Activated CD4-positive, alpha-beta T cell treated with anti-CD3 and anti-CD28 coated beads for 4 hours (primary cell): ENCODE measurements at regions not wholly inside any gene's neighbourhood (a gene's known extent, or its start where the extent isn't known, plus 50 kb on each side); places are given as distances from the start of the nearest gene placed in this dataset.

Experiments
- DNase-seq, 2 donors: peaks; one replicate each; pipeline ENCODE4 v3.0.0-alpha.2; 2020

- no peak for DNase-seq
Measured at GRCh38 chr2:174667250-174667860, 69.8 kb upstream of the WIPF1 start.

DNA sequence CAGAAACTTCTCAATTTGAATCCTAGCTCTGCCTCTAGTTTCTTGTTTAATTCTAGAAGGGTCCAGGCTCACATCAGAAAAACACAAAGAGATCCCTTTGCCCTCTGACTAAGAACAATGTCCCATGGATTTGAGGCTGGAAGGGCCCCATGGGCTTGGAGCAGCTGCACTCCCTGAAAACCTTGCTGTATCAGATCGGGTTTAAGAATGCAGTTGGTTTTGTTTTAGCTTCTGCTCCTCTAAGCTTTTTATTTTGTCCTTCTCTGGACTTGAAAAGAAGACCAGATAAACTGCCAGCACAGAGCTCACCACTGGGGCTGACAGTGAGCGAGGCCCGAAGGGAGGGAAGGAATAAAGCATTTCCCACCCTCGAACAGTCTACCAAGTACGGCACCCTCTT lies 69.2 kb upstream of the WIPF1 start:
- no peak for DNase-seq

DNA sequence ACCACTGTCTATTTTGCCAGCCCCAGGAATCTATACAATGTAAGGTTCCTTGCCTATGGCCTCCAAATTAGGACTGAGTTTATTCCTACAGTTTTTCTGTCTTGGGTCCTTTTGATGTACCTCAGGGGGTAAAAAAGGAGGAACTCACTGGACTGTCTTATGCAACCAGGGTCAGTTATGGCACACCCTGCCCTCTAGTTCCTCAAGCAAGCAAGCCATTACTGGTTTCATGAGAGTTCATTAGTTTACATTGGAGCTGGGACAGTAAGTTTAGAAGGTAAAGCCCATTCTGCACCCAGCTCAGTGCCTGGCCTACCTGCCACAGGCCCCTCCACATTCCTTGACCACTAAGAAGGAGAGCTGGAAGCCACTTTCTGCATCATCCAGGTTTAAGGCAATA lies 68.7 kb upstream of the WIPF1 start:
- DNase-seq, result no peak

DNA sequence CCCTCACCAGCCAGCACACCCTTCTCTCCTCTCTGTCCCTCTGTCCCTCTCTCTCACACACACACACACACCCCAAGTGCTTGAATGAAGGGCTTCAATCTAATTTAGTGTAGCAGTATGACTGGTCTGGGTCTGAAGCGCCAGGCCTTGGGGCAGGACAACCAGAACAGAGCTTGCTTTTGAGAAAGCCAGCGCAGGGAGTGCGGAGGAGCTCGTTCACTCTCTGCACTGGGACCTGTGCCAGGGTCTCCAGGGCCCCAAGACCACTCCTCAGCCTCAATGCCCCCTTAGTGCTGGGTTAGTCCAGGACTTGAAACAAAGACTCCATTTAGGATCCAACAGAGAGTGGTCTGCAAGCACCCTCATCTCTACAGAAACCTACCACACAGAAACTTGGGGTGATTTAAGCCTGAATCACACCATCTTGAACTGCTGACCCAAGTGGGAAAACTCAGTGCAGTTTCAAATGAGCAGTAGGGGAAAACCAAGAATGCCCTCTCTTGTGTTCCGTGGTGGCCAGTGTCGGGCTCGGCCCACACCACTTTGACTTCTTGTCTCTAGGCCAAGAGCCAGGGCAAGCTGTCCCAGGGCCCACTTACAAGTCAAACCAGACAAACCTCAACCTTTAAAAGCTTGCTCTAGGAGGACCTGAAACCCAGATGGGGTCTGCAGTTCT lies 66.6 kb upstream of the WIPF1 start:
- DNase-seq, result no peak

- no peak for DNase-seq
Measured at GRCh38 chr2:174663550-174663949, 65.9 kb upstream of the WIPF1 start.

GRCh38 chr2:174662859-174663258 lies 65.3 kb upstream of the WIPF1 start:
- DNase-seq, result no peak

DNA sequence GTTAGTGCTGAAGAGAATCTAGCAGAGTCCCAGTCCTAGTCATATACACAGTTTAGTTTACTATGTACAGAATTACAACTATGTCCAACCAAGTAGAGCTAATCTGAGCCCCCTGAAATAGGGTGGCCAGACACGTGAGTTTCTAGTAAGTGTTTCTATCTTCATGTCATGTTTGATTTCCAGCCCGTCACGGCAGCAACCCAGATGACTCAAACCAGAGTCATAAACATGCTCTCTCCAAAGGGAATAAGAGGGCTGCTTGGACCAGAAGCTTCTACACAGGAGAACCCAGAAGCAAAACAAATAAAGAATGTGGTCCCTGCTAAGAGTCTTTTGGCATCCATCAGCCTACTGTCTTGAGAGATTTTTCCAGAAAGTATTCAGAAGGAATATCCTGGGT lies 64.9 kb upstream of the WIPF1 start:
- no peak for DNase-seq

- no peak for DNase-seq
Measured at GRCh38 chr2:174660984-174661675, 63.5 kb upstream of the WIPF1 start.

DNA sequence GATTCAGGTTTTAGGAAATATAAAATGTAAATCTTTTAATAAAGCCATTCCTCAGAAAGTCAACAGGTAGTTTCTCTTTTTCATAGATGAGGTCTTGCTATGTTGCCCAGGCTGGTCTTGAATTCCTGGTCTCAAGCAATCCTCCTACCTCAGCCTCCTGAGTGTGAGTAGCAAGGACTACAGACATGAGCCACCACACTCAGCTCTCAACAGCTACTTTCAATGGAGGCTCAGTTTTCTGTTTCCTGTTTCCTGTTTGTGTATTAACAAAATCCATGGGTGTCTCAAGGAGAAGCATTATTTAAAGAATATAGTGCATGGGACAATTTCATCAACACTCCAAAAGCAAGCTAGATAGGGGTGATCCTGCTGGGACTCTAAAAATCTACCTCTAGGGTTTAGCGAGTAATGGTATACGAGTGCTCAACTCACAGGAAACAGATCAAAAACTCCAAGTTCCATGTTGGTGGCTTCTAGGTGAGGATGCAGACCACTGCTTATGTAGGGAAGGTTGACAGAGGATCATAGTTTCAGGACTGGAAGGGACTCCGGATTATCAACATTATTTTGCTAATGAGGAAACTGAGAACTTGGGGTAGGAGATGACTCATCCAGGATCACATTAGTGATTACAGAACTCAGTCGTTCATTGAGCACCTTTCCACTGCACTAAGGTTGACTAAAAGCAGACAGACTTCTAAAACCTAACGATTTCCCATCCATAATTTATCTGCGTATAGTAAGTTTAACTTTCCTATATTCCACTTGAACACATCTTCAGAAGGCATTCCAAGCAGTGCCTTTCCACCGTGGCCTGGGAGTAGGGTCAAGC lies 61.7 kb upstream of the WIPF1 start:
- no peak for DNase-seq

DNA sequence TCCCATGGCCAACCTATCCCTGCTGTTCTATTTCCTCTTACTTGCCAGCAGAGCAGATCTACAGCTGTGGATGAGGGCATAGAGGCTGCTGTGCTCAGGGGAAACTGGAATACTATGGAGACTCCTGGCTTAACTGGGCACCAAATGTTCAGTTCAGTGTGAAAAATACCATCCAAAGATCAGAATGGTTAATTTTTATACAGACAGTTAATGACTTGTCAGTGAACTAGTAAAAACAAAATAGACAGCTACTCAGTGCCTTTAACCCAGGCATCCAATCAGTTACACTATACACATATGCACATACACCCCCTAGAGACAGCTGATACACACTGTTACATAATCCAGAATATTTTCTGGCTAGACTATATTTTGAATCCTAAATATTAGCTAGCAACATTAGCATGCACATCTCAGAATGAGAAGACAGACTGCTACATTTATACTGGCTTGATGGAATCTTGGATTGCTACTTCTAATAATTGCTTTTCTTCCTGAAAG lies 59.1 kb upstream of the WIPF1 start:
- DNase-seq, result no peak

GRCh38 chr2:174656035-174656434 lies 58.4 kb upstream of the WIPF1 start:
- no peak for DNase-seq

GRCh38 chr2:174654419-174654941 lies 56.9 kb upstream of the WIPF1 start:
- DNase-seq, result no peak

- DNase-seq, result no peak
Measured at GRCh38 chr2:174648896-174649295, 51.3 kb upstream of the WIPF1 start.
